GM19455 (cell line): ENCODE measurements at regions not wholly inside any gene's neighbourhood (a gene's known extent, or its start where the extent isn't known, plus 50 kb on each side); places are given as distances from the start of the nearest gene placed in this dataset.

Experiments
- ATAC-seq: cut with Tn5 transposase; IDR thresholded peaks from one replicate; pipeline ENCODE4 v1.9.1; 2021; ENCODE audit not compliant: unreplicated experiment

DNA sequence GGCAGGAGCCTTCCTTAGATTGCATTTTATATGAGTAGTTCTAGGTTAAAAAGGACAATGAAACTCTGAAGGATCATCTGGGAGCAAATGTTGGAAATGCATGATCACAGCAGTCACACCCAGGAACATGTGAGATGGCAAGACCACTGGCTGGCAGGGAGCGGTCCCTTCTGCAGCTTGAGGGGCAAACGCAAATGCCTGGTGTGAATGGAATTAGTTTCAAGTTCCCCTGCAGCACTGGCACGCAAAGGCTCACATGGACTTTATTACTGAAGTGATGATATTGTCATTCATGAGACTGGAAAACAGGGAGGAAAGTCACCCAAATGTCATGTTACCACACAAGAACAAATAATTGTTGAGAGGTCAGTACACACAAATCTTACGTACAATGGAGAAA is 223.3 kb downstream of the FBXO15 start:
- ATAC-seq: no peak

GRCh38 chr18:73923866-73924265 is 223.8 kb downstream of the FBXO15 start:
- ATAC-seq: no peak

GRCh38 chr18:73920033-73920432 is 227.6 kb downstream of the FBXO15 start:
- ATAC-seq: no peak

GRCh38 chr18:73918816-73919215 is 228.8 kb downstream of the FBXO15 start:
- ATAC-seq: no peak

DNA sequence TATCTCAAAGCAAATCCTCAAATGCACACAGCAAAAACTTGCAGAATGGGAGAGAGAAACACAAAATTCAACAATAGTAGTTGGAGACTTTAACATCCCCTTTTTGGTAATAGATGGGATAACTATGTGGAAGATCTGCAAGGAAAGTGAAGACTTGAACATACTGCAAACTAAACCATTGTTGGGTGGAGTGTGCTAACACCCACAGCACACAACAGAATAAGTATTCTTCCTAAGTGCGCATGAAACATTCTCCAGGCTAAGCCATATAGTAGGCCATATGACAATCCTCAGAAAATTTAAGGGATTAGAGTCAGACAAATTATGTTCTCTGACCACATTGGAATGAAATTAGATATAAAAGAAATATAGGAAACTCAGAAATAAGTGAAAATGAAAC is 230.6 kb downstream of the FBXO15 start:
- ATAC-seq: no peak

GRCh38 chr18:73913505-73913904 is 234.1 kb downstream of the FBXO15 start:
- ATAC-seq: no peak

GRCh38 chr18:73908323-73908722 is 239.3 kb downstream of the FBXO15 start:
- ATAC-seq: no peak

GRCh38 chr18:73901566-73901965 is 246.1 kb downstream of the FBXO15 start:
- ATAC-seq: no peak

DNA sequence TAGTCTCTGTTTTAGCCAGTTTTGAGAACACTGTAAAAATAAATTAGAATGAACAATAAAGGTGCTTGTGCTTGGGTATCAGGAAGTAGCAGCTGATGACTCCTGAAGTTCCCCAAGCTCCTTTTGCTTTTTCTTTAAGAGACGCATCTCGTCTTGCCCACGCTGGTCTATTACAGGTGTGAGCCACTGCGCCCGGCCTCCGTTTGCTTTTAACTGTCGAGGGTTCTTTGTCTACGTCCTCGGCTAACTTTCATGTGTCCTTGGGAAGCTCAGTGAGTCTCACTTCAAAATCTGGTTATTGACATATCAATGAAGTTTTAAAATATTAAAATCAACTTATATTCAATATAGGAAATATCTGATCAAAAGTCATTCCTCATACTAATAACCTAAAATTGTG is 246.5 kb downstream of the FBXO15 start:
- ATAC-seq: no peak

DNA sequence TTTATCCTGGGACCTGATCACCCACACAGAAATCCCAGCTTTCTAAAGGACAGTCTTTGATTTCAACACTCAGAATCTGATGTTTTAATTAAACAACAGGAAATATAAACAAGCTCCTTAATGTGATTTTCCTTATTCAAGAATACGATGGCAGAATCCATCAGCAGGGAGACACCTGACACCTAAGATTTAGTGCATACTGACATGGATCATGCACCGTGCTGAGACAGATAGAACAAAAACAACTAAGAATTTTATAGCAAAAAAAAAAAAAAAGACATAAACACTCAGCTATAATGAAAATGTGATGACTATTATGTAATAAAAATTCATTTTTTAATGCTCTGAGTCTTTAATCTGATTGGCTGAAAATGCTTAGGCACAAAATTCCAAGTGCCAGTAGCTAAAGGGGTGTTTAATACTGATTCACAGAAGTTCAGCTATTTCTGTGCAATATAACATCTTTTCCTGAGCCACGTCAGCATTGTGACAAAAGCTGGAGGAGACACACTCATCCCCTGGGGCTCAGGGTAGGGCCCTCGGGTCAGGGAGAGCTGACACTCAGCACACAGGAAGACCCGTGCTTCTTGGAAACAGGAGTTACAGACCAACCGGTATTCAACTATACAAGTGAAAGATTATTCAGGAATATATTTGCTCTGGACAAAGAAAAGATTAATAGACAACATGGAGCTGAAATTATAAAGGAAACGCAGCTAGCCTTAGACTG is 247.4 kb downstream of the FBXO15 start:
- no peak for ATAC-seq

GRCh38 chr18:73897517-73897916 is 250.1 kb downstream of the FBXO15 start:
- ATAC-seq: no peak

- ATAC-seq: no peak
Observed at GRCh38 chr18:73896685-73897084, 250.9 kb downstream of the FBXO15 start.

DNA sequence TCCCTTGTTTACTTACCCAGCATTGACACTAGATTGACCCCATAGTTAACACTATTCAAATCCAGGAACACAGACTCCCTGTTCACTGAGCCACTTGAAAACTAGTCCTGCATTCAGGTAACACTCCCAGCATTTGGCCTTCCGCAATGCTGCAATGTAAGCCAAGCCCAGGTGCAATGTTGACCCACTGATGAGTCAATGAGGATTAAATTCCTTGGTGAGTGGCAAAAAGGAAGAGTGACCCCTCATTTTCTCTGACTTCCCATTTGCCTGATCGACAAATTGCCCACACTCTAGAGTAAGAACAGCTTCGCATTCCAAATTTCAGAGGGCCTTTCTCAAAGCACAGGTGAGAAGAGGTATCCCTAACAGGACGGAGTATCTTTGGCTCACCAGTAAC is 251.9 kb downstream of the FBXO15 start:
- ATAC-seq: no peak

- ATAC-seq: no peak
Observed at GRCh38 chr18:73893880-73894279, 253.8 kb downstream of the FBXO15 start.

DNA sequence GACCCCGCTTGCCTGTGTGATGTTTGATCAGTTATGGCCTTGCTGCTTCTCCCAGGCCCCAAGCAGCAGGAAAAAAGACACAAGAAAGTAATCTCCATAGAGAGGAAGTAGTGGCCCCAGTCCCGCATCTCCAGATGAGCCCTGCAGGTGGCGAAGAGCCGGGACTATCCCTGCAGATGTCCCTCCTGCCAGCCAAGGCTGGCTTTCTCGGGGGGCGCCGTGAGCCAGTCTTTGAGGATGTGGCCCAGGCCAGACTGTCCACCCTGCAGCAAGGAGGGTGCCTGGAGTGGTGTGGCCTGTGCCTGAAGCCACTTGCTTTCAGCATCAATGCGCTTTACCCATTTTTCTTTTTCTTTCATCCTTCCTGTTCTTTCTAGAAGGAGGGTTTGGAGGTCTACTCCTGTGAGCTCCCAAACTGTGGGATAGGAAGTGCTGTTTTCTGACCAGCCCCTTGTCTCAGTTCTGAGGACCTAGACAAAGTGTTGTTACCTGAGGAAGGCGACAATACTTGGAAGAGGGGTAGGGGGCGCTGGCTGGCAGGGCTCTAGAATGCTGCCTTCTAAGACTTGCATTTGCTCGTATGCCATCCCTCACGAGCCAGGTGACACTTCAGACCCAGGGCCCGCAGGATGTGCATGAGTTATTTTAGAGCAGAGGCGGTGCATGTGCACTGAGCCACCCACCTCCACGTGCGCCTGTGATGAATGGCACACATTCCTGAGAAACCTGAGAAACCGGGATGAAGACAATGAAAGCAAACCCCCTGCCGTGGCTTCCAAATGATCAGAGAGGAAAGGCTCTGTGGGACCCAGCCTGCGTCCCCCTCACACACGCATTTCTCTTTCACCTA is 255.8 kb downstream of the FBXO15 start:
- no peak for ATAC-seq

- no peak for ATAC-seq
Observed at GRCh38 chr18:73888565-73888964, 259.1 kb downstream of the FBXO15 start.

DNA sequence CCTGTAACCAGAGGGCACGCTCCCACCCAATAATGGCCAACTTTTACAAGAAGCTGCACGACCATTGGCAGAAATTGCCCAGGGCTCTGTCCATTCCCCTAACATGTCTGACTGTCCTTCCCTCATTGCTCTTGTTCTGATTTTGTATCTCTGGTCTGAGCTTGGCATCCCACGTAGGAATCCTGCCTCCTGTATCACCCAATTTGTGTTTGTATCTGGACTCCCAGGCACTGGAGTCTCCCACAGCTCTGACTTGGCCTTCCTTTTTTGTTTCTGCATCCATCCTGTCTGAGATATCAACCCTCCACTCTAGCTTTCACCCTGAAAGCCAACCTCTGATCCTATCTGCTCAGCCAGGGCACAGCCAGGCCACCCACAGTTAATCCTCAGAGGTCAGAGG is 259.8 kb downstream of the FBXO15 start:
- no peak for ATAC-seq

- no peak for ATAC-seq
Observed at GRCh38 chr18:73884868-73885267, 262.8 kb downstream of the FBXO15 start.

DNA sequence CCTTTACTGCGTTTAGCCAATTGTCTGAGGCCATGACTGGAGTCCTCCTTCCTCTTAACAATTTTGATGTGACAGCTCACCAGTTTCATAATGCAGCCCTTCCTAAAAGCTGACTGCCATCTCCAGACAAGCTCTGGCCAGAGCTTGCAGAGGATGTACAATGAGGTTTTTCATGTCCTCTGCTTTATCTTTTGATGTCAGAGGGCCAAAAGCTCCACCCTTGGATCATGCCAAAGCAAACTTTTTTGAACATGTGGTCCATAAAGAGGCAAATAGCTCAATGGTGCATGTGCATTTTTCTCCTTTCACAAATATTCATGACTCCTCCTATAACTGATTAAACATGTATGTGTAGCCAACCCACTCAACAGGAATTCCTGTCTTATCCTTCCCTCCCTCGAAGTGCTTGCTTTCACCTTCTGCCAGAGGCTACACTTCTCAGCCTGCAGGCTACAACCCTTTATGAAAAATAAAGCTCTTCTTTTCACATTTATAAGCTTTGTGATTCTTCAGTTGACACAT is 266.2 kb downstream of the FBXO15 start:
- no peak for ATAC-seq

DNA sequence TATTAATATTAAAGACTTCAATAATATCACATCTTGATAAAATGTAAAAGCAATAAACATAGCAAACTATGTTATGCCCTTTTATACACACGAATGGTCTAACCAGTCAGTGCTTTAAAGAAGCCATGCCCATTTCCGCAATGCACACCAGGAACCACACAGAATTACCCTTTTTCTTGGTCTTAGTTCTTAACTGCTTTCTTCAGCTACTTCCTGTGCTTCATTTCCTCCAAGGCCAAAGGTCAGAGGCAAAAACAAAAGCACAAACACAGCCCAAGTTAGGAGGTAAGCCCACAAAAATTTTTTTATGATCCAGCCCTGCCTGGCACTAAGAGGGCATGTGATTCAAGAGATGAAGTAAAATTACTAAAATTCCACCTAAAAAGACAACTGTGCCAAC is 267.2 kb downstream of the FBXO15 start:
- ATAC-seq: no peak

GRCh38 chr18:73879766-73880165 is 267.9 kb downstream of the FBXO15 start:
- ATAC-seq: no peak

GRCh38 chr18:73879328-73879727 is 268.3 kb downstream of the FBXO15 start:
- ATAC-seq: no peak
